Astrocyte of the hippocampus (primary cell): ENCODE measurements at regions not wholly inside any gene's neighbourhood (a gene's known extent, or its start where the extent isn't known, plus 50 kb on each side); places are given as distances from the start of the nearest gene placed in this dataset.
A peak's percentile ranks its signal among the peaks of the same experiment; 100 is the strongest.

Experiments used
- DNase-seq: peaks from one replicate; pipeline ENCODE4 v3.0.0; 2011; ENCODE audit warnings: low read depth, low spot score

- DNase-seq: no peak
These were observed 560.9 kb downstream of the MIAT start for GRCh38 chr22:27218012-27218920.

DNA sequence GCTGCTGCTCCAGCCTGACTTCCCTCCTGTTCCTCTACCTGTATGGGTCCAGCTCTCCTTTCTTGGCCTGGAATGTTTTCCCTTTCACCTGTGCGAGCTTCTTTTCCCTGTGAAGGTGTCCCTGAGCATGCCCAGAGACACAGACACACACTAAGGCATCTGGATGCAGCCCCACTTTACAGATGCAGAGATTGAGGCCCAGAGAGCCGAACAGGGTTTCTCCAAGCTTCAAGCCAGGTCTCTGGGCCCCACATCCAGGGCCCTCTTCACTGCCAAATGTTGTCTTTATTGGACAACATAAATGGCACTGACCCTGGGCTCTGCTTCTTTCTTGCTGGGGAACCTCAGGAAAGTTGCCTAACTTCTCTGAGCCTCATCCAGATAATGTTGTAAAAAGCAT is 561.6 kb downstream of the MIAT start:
- DNase-seq: no peak

GRCh38 chr22:27220339-27220738 is 563.0 kb downstream of the MIAT start:
- DNase-seq: peak; percentile 85

DNA sequence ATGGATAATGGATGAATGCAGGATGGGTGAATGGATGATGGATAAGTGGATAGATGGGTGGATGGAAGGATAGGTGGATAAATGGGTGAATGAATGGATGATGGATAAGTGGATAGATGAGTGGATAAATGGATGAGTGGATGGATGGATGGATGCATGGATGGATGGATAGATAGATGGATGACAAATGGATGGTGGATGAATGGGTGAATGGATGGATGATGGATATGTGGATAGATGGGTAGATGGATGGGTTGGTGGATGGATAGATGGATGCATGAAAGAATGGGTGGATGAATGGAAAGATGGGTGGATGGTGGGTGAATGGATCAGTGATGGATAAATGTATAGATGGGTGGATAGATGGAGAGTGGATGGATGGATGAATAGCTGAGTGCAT is 564.8 kb downstream of the MIAT start:
- no peak for DNase-seq

DNA sequence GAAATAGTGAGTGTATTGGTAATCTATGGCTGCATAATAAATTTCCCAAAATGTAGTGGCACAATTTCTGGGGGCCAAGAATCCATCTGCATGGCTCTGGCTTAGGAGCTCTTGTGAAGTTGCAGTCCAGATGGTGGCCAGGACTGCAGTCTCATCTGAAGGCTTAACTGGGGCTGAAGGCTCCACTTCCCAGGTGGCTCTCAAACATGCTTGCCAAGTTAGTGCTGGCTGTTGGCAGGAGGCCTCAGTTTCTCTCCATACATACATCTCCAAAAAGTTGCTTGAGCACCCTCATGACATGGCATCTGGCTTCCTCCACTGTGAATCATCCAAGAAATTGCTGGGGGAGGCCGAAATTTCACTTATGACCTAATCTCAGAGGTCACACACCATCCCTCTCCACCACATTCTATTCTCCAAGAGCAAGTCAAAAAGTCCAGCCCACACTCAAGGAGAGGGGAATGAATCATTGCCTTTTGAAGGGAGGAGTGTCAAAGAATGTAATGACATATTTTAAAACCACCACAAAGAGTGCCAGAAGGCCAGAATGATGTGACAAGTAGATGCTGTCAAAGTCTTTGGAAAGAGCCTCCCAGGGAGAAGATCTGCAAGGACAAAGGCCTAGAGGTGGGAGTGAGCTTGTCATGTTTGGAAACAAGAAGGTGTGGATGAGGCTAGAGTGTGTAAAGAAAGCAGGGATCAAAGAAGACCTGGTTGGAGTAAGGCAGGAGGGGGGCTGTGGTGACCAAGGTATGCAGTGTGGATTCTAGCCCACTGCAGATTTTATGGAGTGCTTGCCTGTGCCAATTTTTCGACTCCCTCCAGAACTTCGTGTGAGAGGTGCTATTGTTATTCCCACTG is 566.2 kb downstream of the MIAT start:
- DNase-seq: peak; percentile 89

DNA sequence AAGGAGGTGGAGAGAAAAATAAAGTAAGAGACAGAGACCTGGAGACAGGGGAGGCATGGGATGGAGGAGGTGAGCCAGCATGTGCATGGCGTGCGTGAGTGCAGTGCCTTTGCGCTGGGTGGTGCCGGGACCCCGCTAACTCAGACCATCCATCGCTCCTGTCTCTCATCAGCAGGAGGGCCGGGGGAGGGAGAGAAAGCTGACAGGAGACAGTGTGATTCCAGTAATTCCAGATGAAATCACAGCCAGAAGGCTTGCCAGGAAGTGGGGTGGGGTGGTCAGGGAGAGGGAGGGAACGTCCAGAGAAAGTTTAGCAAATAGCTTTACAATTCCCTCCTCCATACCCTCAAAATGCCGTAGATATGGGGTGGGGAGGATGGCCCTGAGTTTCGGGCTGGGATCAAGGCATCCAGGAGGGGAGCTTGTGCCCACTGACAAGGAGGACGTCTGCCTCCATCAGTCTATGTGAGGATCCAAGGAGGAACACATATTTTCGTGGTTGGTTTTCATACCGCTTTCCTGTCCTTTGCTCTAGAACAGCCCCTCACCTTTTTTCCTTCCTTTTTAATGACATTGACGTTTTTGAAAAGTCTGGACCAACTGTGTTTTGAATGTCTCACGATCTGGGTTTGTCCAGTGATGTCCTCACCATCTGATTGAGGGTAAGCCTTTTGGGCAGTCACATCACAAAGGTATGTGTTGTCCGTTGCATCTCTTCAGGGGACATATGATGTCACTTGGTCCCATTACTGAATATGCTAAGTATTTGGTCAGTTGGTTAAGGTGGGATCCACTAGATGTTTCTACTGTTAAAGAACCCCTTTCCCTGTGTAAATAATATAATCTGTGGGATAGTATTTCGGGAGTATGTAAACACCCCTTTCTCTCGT is 567.3 kb downstream of the MIAT start:
- peak; percentile 80 for DNase-seq

DNA sequence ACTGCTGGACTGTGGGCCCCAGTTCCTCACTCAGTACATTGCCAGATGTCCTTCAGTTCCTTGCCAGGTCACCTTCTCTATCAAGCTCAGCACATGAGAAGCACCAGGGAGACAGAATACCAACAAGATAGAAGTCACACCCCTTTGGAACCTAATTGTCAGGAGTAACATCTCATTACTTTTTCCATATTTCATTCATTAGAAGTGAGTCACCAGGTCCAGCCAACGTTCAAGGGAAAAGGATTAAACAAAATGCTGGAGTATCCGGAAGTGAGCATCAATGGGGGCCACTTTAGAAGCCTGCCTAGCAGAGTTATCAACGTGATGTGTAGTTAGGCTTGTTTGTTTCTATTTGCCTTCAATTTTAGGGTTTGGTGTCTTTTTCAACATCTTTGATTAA is 569.3 kb downstream of the MIAT start:
- no peak for DNase-seq

DNA sequence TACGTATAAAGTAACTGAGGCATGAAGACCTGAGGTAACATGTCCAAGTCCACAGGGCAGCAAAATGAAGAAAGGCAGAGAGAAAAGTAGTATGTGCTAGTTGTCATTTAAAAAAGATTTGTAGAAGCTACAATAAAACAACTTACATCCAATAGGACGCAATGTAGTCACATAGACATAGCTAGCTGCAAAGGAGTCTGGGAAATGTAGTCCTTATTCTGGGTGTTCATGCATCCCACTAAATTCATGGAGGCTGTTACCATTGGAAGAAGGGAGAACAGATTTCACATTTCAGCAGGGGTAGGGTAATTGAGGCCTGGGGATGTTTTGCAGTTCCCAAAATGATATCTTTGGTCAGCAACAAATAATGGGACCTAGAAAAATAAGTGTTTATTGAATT is 571.4 kb downstream of the MIAT start:
- DNase-seq: no peak

DNA sequence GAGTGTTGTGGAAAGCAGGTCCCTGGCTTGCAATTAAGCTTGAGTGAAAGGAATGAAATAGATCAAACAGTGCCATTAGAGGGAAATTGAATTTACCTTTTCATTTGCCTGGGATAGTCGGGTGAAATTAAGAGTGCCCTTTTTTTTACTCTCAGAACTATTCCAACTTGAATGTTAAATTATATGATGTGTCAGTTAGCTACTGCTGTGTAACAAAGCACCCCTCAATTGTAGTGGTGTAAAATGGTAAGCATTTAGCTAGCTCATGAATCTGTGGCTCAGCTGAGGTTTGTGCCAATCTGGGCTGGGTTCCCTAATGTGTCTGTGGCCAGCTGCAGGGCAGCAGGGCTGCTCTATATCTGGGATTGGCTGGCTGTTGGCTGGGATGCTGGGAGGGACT is 571.4 kb downstream of the MN1 start:
- DNase-seq: no peak

- no peak for DNase-seq
These were observed 570.3 kb downstream of the MN1 start for GRCh38 chr22:27231266-27231665.

- no peak for DNase-seq
These were observed 569.5 kb downstream of the MN1 start for GRCh38 chr22:27232077-27232476.

DNA sequence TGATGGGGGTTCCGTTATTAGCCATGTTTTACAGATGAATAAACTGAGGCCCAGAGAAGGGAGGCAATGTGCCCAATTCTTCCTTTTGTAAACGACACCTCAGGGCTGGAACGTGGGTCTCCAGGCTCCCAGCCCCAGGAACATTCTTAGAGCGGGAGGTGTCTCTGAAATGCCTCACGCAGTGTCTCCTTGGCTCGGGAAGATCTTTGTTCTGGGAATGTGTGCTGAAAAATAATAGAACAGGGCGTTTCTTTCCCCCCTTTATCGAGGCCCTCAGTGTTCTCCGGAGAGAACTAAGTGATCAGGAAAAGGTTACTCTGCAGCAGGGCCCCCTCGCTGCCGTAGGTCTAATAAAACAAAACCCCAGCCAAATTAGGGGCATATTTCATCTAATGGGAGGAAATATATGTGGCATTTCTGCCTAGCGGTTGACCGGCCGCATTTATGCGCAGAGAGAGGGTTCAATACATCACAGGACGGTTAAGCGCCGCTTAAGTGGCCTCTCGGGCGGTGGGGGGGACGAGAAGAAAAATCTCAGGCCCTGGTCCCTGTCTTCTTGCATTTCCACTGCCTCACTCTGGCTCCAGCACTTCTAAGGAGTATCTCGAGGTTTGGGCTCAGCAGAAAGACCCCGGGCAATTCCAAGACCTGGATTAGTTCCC is 564.3 kb downstream of the MN1 start:
- no peak for DNase-seq

- peak; percentile 98 for DNase-seq
These were observed 562.5 kb downstream of the MN1 start for GRCh38 chr22:27238935-27239510.

DNA sequence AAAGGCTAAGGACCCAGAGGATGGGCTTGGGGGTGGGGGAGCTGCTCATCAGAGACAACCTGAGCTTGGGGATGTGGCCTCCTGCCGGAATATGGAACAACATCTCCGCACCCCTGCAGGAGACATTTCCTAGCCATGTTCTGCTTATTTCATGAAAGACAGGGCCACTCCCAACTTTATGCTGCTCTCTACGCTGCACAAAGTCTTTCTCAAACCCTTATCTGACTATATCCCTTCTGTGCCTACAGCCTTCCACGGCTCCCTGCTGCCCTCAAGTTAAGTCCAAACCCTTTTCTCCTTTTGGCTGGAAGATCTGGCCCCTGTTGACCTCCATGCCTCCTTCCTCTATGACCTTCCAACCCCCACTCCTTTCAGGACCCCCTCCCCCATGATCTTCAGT is 562.0 kb downstream of the MN1 start:
- no peak for DNase-seq

DNA sequence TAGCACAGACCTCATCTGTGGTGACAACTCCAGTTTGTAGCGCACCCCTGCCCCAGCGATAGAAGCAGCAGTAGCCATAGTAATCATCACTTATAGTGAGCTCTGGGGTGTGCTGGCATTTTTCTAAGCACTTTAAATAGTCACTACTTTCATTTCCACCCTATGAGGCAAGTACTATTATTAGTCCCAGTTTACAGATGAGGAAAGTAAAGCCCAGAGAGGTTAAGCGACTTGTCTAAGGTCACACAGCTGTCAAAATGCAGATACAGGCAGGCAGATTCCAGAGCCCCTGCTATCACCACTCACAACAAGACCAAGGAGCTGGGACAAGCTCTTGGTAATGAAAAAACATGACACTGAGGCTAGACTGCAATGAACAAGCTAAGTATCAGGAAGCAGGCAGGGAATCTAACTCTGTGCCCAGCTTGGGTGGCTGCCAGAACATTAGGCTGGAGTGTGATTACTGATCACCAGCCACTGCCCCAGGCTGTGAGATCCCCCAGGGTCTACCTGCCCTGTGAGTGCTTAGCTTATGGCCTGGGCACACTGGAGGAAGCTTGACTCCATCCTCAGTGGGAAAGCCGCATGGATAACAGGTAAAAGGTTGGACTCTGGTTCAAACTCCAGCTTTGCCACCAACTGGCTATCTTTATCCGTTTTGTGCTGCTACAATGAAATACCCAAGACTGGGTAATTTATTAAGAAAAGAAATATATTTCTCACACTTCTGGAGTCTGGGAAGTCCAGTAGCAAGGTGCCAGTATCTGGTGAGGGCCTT is 561.1 kb downstream of the MN1 start:
- no peak for DNase-seq

DNA sequence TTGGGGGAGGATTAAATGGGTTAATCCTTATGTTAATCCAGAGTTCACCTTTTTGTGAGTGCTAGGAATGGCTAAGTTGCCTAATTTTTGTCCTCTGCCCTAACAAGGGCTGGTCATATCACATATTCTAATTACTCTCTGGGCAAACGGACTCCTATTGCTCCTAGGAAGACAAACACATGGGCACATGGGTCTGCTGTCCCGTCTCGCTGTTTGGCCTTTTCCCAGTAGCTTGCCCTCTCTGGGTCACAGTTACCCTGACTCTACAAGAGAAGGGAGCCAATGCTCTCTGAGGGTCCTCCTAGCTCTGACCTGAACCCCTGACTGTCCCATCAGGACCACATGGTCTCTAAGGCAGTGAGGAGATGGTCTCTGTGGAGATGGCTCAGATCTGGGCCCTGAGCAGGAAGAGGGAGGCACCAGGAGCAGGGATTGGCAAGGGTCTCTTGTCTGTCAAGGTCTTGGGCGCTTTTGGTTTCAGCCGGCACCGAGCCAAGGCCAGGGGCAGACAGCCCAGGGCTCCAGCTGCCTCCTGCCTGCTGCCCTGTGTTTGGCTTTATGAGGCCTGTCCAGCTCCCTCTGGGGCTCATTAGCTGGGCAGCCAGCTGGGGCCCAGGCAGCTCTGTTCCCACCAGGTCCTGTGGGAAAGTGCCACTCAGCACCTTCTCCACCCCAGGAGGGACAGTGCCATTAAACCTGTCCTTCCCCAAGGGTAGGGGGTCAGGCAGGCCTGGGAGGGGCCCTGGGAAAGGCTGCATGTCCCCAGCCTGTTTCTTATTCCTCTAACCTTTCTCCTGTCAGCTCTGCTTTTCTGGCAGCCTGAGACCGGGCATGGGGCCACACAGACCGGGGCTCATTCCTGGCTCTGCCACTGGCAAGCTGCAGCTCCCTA is 559.9 kb downstream of the MN1 start:
- peak; percentile 86 for DNase-seq

- DNase-seq: no peak
These were observed 559.1 kb downstream of the MN1 start for GRCh38 chr22:27242474-27242873.

GRCh38 chr22:27242917-27243589 is 558.5 kb downstream of the MN1 start:
- DNase-seq: no peak
